Endothelial cell of umbilical vein (primary cell): ENCODE measurements at regions not wholly inside any gene's neighbourhood (a gene's known extent, or its start where the extent isn't known, plus 50 kb on each side); places are given as distances from the start of the nearest gene placed in this dataset.

ENCODE experiments used
- BruUV-seq: library from RNA; stranded (reverse); fragments of 400-500 nt; replicated peaks from 2 replicates; lab custom pipeline; 2021; lab: Mats Ljungman, UMichigan
- CTCF ChIA-PET: fragments of 300-600, 350-600 bp; sonication (Branson Sonifier 250); formaldehyde crosslinking; loops from one replicate; lab custom pipeline; 2021; ENCODE audit warnings: antibody characterized with exemption, inconsistent platforms; lab: Charles Lee
- POLR2A ChIA-PET: fragments of 300-600, 350-600 bp; sonication (Branson Sonifier 250); formaldehyde crosslinking; loops from one replicate; lab custom pipeline; 2021; ENCODE audit warnings: antibody characterized with exemption, inconsistent platforms; lab: Charles Lee
- DNase-seq: peaks from one replicate; pipeline ENCODE4 v3.0.0-alpha.2; 2011; ENCODE audit warnings: low read depth, low spot score
- FAIRE-seq: peaks from 2 replicates; lab custom pipeline; 2011; peaks lifted over from hg19 to GRCh38; lab: Jason Lieb, UNC
- H2AFZ ChIP-seq: 2 replicates; pipeline ENCODE4 v1.6.0; 2012; ENCODE audit warnings: low read depth, low read length, control low read depth, inconsistent platforms
- H3K27ac ChIP-seq: 2 replicates; pipeline ENCODE4 v1.5.1; 2011; ENCODE audit warnings: low read depth, mild to moderate bottlenecking, control low read depth, low read length, moderate library complexity; ENCODE audit not compliant: insufficient read depth
- H3K27me3 ChIP-seq, 2 experiments: 2 replicates each; pipeline versions ENCODE4 v1.6.0 to v1.6.1; 2011; ENCODE audit warnings: low read length in 2 of 2, mixed read lengths in 1 of 2; ENCODE audit not compliant: control insufficient read depth in 2 of 2, insufficient read depth in 2 of 2
- H3K36me3 ChIP-seq, 2 experiments: 2 replicates in 1 of 2; 3 replicates in 1 of 2; pipeline ENCODE4 v1.5.1; 2011; ENCODE audit warnings: low read length in 2 of 2, mild to moderate bottlenecking in 1 of 2, moderate library complexity in 1 of 2; ENCODE audit not compliant: control insufficient read depth in 2 of 2, insufficient read depth in 2 of 2; ENCODE audit errors: extremely low read depth in 1 of 2
- H3K4me1 ChIP-seq: 3 replicates; pipeline ENCODE4 v1.5.1; 2011; ENCODE audit warnings: mild to moderate bottlenecking, low read length; ENCODE audit not compliant: control insufficient read depth, insufficient read depth; ENCODE audit errors: extremely low read depth
- H3K4me2 ChIP-seq: 2 replicates; pipeline ENCODE4 v1.6.1; 2011; ENCODE audit warnings: low read length, control low read depth, mixed read lengths; ENCODE audit not compliant: insufficient read depth
- H3K4me3 ChIP-seq, 3 experiments: fragments of 200-600 bp in 1 of 3; sonication (generic), shearing (Covaris generic) in 1 of 3; replicated peaks in 1 of 3; 2 replicates each; pipeline ENCODE4 v1.5.1; 2011 to 2016; ENCODE audit warnings: control low read depth in 3 of 3, low read length in 3 of 3, mild to moderate bottlenecking in 2 of 3, inconsistent platforms in 1 of 3, low read depth in 1 of 3, moderate library complexity in 1 of 3; ENCODE audit not compliant: insufficient read depth in 1 of 3
- H3K79me2 ChIP-seq: 2 replicates; pipeline ENCODE4 v1.6.0; 2012; ENCODE audit warnings: low read length, inconsistent platforms; ENCODE audit not compliant: control insufficient read depth, insufficient read depth
- H3K9ac ChIP-seq: replicated peaks from 2 replicates; pipeline ENCODE3; 2011; ENCODE audit warnings: low read length, control low read depth; ENCODE audit not compliant: insufficient read depth; ENCODE audit errors: extremely low read depth
- H3K9me1 ChIP-seq: replicated peaks from 3 replicates; pipeline ENCODE4 v1.6.0; 2011; ENCODE audit warnings: mild to moderate bottlenecking, low read length; ENCODE audit not compliant: control insufficient read depth, insufficient read depth; ENCODE audit errors: extremely low read depth
- H3K9me3 ChIP-seq: replicated peaks from 2 replicates; pipeline ENCODE4 v1.5.1; 2012; ENCODE audit warnings: low read length, inconsistent platforms; ENCODE audit not compliant: control insufficient read depth, insufficient read depth
- H4K20me1 ChIP-seq: replicated peaks from 2 replicates; pipeline ENCODE3; 2011; ENCODE audit warnings: mild to moderate bottlenecking, low read length; ENCODE audit not compliant: control insufficient read depth, insufficient read depth; ENCODE audit errors: extremely low read depth
- CTCF ChIP-seq, 2 donors: IDR thresholded peaks; 1 replicate in 1 of 2; 2 replicates in 1 of 2; pipeline ENCODE4 v1.5.1; 2011; ENCODE audit warnings: low read length in 2 of 2, mild to moderate bottlenecking in 2 of 2, moderate library complexity in 2 of 2, control low read depth in 1 of 2, inconsistent platforms in 1 of 2, low read depth in 1 of 2; ENCODE audit not compliant: insufficient read depth in 1 of 2; ENCODE audit errors: extremely low read depth in 1 of 2
- EZH2 ChIP-seq: IDR thresholded peaks from 2 replicates; pipeline ENCODE4 v1.6.1; 2012; ENCODE audit warnings: borderline replicate concordance, low read depth, mild to moderate bottlenecking, moderate library complexity, low read length, inconsistent platforms; ENCODE audit not compliant: severe bottlenecking
- FOS ChIP-seq: IDR thresholded peaks from 2 replicates; pipeline ENCODE4 v1.6.1; 2011; ENCODE audit warnings: mild to moderate bottlenecking, low read length, moderate library complexity, borderline replicate concordance; ENCODE audit not compliant: insufficient read depth
- GATA2 ChIP-seq: IDR thresholded peaks from 2 replicates; pipeline ENCODE4 v1.7.0; 2011; ENCODE audit warnings: low read depth, mild to moderate bottlenecking, moderate library complexity, mixed read lengths, low read length; ENCODE audit not compliant: insufficient read length, insufficient read depth
- JUN ChIP-seq: IDR thresholded peaks from 2 replicates; pipeline ENCODE4 v1.6.1; 2011; ENCODE audit warnings: borderline replicate concordance, low read depth; ENCODE audit not compliant: insufficient read length, insufficient read depth
- MAX ChIP-seq: IDR thresholded peaks from 2 replicates; pipeline ENCODE4 v1.6.1; 2011; ENCODE audit not compliant: insufficient read depth, insufficient read length
- MYC ChIP-seq: IDR thresholded peaks from one replicate; pipeline ENCODE4 v1.6.1; 2011; ENCODE audit warnings: mild to moderate bottlenecking, low read depth, low read length
- POLR2A ChIP-seq: IDR thresholded peaks from 2 replicates; pipeline ENCODE4 v1.6.1; 2012; ENCODE audit warnings: low read depth, mild to moderate bottlenecking, control low read depth, low read length
- POLR2AphosphoS5 ChIP-seq: IDR thresholded peaks from 2 replicates; pipeline ENCODE4 v1.6.1; 2012; ENCODE audit warnings: low read depth, mild to moderate bottlenecking, control low read depth, low read length, moderate library complexity; ENCODE audit not compliant: insufficient read depth
- dilution Hi-C: fragments of 300-500 bp; cut with MboI; formaldehyde crosslinking; loops from one replicate; pipeline ENCODE4 v1.15.0; 2019; ENCODE audit warnings: low sequenced_read_pairs; ENCODE audit not compliant: extremely low pct_ligation_motif_present
- intact Hi-C: fragments of 100-400 bp; cut with micrococcal nuclease; formaldehyde crosslinking; loops from one replicate; pipeline ENCODE4 v1.10.0; 2022

DNA sequence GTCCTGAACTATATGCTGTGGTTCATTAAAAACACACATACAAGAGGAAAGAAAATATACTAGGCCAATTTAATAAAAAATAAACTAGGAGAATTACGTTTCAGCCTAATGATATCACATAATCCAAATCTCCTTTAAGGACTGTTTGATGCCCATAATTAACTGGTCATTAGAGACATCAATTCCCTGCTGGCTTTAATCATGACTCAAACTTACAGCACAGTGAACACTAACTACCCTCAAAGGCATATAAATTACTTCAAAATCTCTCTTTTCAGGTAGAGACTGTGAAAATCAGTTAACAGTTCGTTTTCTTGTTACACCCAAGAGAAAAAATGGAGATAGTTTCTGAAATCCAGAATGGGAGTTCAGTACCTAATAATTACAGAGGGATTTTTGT, 567.4 kb downstream of the CBLN2 start:
- DNase-seq (no peak), FAIRE-seq (no peak)
- H3K36me3 ChIP-seq = no peaks in the 10 kb centered on the region
- no peaks in the 10 kb centered on the region for H3K4me1 ChIP-seq
- dilution Hi-C loops (no loop called here), intact Hi-C loops (no loop called here)
- H3K4me2 ChIP-seq = no peak overlapping the region
- H4K20me1 ChIP-seq = no peaks in the 10 kb centered on the region
- no peak for TF ChIP-seq EZH2
- H2AFZ ChIP-seq = no peak overlapping the region
- ChIA-PET POLR2A (no interaction called here), CTCF (no interaction called here)
- no peaks in the 10 kb centered on the region for H3K9me3 ChIP-seq
- no peaks in the 10 kb centered on the region for H3K9me1 ChIP-seq
- H3K4me3 ChIP-seq = no peak overlapping the region
- no peak overlapping the region for H3K27ac ChIP-seq
- no peaks in the 10 kb centered on the region for H3K27me3 ChIP-seq
- BruUV-seq = no TSS peak
- no peak overlapping the region for H3K9ac ChIP-seq
- H3K79me2 ChIP-seq = no peaks in the 10 kb centered on the region

GRCh38 chr18:71966791-71967190, 577.4 kb downstream of the CBLN2 start:
- no peak for FAIRE-seq
- POLR2A ChIA-PET = no interaction called here
- intact Hi-C loops = no loop called here
- no peak for DNase-seq
- H3K4me1 ChIP-seq = no peaks in the 10 kb centered on the region
- no peak overlapping the region for H3K9ac ChIP-seq
- no peak overlapping the region for H3K4me2 ChIP-seq
- no peaks in the 10 kb centered on the region for H3K27me3 ChIP-seq
- H4K20me1 ChIP-seq = no peaks in the 10 kb centered on the region
- H3K4me3 ChIP-seq = no peak overlapping the region
- no peaks in the 10 kb centered on the region for H3K36me3 ChIP-seq
- CTCF ChIA-PET = no interaction called here
- no peak overlapping the region for H3K27ac ChIP-seq
- H3K9me3 ChIP-seq = peaks cover 2% of the 10 kb centered on the region
- H3K79me2 ChIP-seq = no peaks in the 10 kb centered on the region
- BruUV-seq = no TSS peak
- dilution Hi-C loops = no loop called here
- TF ChIP-seq MYC (no peak), POLR2A (no peak), CTCF (IDR thresholded peaks at IDR 0.05; ENCODE audit: extremely low read depth in 1 of 2, insufficient read depth in 1 of 2, low read depth in 1 of 2, low read length in 2 of 2) (no peak), JUN (no peak), POLR2AphosphoS5 (no peak), MAX (no peak), GATA2 (no peak), FOS (no peak)
- H3K9me1 ChIP-seq = no peaks in the 10 kb centered on the region
- H2AFZ ChIP-seq = no peak overlapping the region
